ENCODE measurements at regions not wholly inside any gene's neighbourhood (a gene's known extent, or its start where the extent isn't known, plus 50 kb on each side); places are given as distances from the start of the nearest gene placed in this dataset.

DNA sequence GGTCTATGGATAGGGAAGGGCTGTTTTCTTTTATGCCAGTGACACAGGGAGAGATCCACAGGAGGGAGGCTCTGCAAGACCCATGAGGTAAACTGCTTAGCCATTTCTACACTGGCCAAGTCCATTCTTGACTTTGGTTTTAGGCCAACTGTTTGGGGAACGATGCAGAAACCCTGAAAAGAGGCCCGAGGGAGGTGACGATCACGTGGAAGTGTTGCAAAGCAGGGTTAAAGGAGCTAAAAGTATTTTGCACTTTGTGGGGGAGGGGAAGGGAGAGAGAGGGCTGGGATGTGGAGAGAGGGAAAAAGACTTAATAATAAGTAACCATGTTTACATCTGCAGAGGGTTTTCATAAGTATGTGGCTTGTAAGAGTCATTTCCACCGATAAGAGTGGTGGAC is 239.7 kb downstream of the EMX2 start:
- TF ChIP-seq CTCF (conservative IDR thresholded peaks at IDR 0.05; ENCODE audit: low read depth, low read length) (no peak), EZH2 (IDR thresholded peaks at IDR 0.05; ENCODE audit: borderline replicate concordance, low read depth, low read length, poor library complexity, severe bottlenecking) (no peak)

All from A673 (cell line).